HG02840 (cell line): ENCODE measurements at regions not wholly inside any gene's neighbourhood (a gene's known extent, or its start where the extent isn't known, plus 50 kb on each side); places are given as distances from the start of the nearest gene placed in this dataset.
"Not testable (repeated sequence)": the region's sequence is repeated elsewhere in the genome, so short reads cannot be mapped to it uniquely, and the experiment has no call there.

Source experiments
- ATAC-seq: cut with Tn5 transposase; IDR thresholded peaks from one replicate; pipeline ENCODE4 v1.9.1; 2021; ENCODE audit warnings: mild to moderate bottlenecking, moderate library complexity, moderate number of reproducible peaks; ENCODE audit not compliant: unreplicated experiment, low FRiP score

DNA sequence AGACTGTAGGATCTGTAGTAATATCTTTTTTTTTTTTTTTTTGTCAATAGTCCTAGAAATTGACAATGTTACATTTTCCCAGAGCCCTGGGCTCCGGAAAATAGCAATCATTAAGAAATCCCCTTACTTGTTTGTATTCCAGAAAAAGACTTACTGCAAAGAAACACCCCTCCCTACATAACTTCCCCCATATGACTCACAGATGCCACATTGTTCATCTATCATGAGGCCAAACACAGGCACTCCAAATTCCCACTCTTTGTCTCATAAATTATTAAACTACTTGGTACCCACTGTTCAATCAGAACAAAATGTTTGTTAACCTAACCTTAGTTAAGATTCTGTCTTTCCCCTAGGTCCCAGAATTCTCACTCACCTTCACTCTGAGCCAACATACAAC is 53.5 kb downstream of the TEX51 start:
- ATAC-seq = no peak

DNA sequence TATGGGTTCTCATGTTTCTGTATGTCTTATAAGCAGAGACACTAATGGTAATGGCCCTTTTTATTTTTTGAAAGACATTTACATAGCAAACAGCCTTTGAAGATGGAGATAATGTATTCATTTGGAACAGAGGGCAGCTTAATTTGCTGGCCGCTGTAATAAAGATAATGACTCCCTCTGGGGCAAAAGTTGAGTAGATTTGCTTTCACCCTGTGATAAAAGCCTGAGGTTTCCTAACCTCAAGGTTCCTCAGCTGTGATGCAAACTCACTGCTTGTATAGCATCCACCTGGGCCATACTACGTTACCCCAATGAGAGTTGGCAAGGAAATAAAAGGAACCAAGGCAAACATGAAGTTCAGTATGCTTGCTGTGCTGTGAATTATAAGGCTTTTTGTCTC is 54.8 kb downstream of the TEX51 start:
- no peak for ATAC-seq

DNA sequence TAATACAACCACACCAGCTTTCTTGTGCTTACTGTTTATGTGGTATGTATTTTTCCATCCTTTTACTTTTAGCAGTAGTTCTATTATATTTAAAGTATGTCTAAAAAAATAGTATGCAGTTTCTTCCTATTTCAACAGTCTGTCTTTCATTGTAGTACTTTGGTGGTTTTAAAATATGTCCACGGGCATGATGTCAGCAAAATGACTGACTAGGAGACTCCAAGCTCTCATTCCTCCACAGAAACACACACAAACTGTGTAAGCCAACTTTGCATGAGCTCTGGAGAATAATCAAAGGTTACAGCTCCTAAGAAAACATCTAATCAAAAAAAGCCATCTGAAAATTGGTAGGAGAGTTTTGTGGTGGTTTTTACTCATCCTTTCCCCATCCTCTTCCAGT is 56.1 kb downstream of the TEX51 start:
- ATAC-seq = no peak

DNA sequence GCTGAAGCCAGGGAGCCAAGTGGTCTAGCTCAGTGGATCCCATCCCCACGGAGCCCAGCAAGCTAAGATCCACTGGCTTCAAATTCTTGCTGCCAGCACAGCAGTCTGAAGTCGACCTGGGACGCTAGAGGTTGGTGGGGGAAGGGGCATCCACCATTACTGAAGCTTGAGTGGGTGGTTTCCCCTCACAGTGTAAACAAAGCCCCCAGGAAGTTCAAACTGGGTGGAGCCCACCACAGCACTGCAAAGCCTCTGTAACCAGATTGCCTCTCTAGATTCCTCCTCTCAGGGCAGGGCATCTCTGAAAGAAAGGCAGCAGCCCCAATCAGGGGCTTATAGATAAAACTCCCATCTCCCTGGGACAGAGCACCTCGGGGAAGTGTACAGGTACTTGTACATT is 58.1 kb downstream of the TEX51 start:
- not testable (repeated sequence) for ATAC-seq

DNA sequence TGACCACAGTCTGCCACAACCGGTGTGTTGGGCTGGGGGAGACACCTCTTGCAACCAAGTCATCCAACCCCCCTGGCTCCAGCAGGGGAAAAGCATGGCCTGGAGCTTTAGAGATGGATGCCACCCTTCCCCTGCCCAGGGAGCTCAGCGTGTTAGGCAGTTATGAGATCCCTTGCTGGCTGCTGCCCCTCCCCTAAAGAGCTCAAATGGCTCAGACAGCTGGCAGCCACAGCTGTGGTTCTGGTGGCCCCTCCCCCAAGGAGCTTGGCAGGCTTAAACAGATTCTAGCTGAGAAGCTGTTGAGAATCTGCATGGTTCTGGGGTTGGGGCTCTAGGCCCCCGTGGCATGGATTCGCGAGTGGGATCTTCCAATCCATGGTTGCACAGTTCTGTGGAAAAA is 64.7 kb downstream of the TEX51 start:
- ATAC-seq = no peak

DNA sequence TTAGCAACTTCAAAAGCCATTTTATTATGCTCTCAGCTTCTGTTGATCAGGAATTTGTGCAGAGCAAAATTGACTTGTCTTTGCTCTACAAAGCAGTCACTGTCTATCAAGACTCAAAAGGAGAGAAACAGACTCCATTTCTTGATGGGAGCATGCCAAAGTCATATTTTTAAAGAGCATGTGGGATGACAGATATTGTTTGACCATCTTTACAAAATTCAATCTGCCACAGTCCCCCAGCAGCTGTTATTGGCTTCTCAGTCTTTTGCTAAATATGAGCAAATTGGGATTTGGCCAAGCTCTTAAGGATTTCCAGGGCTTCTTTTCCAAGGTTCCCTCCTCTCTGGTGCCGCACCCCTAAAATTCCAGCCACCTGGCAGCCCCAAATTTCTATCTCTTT is 67.9 kb downstream of the TEX51 start:
- ATAC-seq = no peak

DNA sequence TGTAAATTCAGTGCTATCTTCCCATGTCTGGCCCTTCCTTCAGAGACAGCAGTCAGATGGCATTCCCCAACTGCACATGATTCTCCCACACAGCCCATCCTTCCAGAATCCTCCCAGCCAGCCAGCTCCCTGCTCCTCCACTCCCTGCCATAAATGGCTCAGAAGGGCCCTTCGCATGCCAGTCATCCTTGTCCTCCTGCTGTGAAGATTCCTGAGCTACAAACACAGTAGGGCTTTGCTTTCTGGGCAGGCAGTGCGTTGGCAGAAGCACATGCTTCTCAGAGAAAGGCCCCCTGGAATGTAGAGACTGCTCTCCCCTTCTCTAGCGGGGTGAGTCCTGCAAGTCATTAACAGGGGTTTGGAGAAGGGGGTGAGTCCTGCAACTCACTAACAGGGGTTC is 71.9 kb downstream of the TEX51 start:
- no peak for ATAC-seq

DNA sequence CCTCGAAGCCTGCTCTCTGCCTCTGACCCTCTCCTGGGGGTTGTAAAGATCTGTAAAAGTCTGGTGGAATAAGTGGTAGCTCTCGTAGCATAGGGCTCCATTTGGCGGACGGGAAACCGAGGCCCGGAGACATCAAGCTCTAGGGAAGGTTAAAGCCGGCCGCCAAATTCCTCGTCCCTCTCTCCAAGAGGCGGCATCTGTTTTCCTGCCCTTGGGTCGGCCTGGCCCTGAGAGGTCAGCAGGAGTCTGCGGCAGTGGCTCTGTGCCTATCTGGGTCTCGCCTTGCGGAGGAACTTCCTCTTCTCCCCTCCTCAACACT is 72.4 kb downstream of the TEX51 start:
- ATAC-seq = no peak

DNA sequence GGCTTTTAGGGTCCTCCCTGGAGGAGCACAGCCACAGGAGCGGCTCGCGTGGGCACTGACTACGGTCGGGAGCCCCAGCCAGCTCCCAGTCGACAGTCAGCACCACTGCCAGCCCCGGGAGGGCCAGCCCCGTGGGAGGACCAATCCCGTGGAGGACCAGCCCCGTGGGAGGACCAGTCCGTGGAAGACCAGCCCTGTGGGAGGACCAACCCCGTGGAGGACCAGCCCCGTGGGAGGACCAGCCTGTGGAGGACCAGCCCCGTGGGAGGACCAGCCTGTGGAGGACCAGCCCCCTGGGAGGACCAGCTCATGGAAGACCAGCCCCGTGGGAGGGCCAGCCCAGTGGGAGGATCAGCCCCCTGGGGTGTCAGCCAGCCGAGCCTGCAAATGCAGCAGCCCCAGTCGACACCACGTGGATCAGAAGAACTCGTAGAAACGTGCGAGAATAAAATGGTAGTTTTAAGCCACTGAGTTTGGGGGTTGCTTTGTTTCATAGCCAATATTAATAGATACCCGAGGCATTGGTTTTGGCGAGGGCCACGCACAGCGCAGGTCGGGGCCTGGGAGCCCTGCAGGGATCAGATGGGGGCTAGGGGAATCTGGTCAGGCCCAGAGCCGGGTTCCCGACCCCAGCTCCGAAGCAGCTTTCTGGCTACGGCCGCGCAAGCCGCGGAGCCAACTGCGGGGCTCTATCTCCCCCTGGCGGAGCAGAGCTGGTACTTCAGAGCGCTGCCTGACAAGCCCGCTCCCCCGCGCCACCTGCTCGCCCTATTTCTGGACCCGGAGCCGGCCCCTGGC is 73.0 kb downstream of the TEX51 start:
- ATAC-seq = peak; percentile 83

DNA sequence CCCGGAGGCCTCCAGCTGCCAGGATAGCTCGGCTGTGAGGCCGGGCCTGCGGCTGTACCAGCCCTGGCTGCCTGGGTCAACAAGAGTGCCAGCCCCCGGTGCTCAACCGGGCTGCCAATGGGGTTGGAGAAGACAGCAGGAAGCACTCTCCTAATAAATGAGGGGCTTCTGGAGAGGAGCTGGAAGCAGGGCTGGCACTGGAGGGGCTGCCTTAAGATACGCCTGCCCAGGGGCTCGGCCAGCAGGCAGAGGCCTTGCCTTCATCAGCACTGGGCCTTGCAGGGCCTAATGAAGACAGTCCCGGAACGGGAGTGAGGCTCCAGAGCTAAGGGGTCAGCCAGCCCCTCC is 73.6 kb downstream of the TEX51 start:
- ATAC-seq = peak; percentile 17

DNA sequence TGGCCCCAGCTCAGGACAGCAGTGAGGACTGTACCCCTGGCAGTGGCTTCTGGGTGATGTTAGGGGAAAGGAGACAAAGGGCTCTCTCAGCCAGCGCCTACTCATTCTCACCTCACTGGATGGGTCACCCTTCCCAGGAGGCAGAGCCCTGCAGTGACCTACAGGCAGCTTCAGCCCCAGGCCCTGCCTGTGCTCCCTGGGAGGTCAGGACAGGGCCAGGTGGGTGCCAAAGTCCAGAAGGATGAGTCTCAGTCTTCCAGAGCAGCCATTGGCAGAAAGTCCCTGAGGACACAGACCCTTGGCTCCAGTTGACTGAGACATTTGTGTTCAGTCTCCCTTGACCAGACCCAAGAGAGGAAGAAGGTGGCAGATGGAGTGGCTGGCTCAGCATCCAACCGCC is 75.1 kb downstream of the TEX51 start:
- no peak for ATAC-seq

DNA sequence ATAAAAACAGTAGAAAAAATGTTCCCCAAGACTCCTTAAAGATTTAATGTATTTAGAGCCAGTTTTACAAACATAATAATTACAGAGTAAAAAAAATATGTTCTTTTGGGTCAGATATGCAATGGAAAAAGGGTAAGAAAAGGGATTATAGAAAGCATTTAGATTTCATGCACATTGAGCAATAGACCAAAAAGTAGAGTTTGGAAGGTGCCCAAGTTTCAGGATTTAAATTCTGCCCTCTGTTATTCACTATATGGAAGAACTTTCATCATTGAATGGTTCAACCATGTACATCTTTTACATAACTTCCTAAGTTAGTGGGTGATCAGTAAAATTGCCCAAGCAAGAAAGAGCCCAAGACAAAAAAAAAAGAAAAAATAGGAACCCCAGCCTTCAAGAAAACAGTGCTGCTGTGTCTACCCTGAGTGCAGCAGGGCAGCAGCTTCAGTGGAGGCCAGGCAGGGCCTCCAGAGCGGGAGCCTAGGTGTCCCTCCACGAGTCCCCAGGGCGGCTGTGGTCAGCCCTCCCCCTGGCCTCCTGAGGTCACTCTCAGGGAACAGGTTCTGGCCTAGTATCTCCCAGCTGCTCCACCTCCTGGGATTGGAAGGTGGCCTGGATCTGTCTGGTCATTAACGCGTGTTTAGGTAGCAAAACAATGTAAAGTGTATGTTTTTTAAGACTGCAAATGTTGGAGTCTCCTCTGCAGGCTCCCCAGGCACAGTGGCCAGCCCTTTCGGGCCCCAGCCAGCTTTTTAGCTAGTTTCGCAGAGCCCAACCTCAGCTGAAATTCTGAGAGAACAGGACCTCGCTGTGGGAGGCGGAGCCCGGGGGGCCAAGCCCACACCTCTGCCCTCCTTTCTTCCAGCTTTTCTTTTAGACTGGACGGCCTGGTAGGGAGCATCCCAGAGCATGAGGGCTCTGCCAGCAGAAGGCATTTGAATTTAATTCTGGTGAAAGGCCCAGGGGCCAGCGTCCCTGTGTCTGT is 77.3 kb downstream of the TEX51 start:
- no peak for ATAC-seq

DNA sequence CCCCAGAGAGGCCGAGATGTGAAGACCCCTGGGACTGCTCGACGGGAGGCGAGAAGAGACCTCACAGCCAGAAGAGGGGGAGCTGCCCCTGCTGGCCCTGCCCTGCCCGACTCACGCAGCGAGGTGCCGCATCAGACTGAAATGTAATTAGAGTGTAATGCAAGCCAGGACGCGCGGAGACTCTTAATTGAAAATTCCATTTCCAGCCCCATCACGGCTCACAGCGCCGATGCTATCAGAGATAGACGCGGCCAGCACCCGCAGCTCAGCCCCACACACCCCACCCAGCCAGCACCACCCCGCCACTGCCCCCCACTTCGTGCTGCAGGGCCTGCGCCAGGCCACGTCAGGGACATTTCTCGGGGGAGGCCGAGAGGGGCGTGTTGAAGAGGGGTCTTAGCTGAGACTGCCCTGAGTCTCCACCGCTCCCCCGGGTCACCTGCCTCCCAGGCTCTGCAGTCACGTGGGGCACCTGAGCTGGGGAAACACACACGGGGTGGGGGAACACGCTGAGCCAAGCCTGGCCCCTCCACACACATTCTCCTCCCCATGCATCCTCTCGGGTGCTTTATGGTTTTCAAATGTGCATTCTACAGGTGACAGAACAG is 78.1 kb downstream of the TEX51 start:
- ATAC-seq = no peak

DNA sequence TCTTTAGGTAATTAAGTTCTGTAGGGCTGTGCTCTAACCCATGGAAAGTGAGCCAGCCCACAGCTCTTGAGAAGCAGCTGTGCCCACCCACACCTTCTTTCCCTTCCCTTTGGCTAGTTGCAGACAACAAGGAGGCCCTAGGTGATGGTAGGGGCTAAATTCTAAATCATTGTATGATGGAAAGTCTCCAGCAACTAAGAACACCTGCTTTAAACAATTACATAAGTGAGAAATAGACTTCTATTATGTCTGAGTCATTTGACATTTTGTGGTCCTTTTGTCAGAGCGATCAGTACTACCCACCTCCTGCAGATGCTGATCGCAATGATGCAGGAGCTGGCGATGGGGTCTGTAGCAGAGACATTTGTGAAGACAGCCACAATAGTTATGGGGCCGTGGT is 79.6 kb downstream of the TEX51 start:
- ATAC-seq = no peak

DNA sequence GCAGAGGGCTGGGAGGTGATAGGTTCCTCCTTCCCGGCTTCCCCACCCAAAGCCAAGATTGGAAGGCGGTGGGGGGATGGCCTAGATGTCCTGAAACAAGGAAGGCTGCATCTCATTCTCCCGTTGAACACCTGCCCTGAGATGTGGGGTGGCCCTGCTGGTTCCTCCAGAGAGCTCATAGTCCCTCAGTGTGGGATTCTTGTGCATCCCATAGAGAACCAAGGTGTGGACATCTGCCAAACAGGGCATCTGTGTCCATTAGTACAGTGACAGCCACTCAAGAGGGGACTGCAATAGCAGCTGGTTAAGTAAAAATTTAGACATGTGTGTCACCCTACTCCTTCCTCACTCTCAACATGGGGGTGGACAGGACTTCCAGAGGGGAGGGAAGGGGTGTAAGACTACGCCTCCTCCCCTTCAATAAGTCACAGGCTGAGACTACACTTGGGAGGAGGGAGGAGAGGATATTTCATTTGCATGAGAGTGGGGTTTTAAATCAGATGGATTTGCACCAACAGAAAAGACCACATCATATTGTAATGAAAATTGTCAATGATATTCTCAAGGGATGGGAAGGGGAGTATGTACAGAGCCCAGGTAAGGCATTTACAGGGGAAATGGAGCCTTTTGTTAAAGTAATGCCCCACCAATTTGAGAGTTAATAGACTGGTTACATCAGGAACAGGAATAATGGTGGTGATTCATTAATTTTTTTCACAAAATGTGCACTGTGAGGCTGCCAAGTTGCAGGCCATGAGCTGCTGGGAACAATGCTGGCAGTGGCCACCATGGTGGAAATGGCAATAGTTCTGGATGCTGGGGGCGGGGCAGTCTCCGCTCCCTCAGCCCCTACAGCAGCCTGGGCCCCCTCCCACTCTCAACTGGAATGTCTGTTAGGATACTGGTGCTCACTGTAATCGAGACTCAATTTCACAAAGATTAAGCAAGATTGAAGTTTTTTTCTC is 80.6 kb downstream of the TEX51 start:
- no peak for ATAC-seq

DNA sequence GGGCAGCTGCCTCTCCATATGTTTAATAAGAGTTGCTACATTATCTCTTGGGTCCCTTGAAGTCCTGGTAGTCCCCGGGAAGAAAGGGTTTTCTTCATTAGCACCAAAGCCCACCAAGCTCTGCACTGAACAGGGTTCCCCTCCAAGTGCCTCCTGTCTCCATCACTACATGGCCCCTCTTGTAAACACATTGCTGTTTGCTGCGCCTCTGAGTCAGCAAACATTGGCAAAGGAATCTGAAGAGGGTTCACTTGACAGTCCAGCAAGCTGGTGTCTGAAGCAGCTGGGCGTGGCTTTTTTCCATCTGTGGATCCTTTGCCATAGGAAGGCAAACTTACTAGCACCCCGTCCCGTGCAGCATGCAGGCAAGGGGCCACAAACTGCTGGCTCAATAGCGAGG is 82.8 kb downstream of the TEX51 start:
- no peak for ATAC-seq

DNA sequence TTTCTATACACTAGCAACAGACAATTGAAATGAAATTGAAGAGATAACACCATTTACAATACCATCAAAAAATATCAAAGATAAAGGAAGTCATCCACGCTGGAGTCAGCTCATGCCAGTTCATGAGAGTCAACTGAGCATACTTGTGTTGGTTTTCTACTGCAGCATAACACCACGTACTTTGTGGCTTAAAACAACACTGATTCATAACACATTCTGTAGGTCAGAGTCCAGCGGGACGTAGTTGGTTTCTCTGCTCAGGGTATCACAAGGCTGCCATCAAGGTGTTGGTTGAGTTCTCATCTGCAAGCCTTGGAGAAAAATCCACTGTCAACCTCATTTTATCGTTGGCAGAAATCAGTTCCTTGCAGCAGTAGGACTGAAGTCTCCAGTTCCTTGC is 84.2 kb downstream of the TEX51 start:
- no peak for ATAC-seq

DNA sequence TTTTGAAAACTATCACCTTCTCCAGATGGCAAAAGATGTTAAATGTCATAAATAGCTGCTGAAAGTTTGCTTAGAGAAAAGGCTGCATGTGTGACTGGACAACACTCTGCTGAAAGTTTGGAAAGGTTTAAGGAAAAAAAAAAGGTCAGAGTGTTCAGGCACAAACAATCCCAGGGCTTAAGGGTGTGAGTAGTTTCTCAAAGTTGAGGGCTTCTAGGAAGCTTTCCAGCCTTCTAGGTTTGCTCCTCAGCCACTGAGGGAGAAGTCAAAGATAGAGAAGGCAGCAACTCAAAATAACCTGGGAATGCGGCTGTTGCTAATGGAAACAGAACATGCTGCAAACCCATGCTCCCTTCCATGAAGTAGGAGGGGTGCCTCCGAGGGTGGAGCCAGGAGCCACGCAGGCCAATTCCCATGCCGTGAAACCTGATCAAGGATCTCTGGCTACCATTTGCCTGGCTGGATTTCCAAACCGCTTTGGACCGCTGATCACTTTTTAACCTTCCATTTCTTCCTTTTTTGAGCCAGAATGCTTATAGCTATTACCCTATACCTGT is 88.0 kb downstream of the TEX51 start:
- no peak for ATAC-seq

DNA sequence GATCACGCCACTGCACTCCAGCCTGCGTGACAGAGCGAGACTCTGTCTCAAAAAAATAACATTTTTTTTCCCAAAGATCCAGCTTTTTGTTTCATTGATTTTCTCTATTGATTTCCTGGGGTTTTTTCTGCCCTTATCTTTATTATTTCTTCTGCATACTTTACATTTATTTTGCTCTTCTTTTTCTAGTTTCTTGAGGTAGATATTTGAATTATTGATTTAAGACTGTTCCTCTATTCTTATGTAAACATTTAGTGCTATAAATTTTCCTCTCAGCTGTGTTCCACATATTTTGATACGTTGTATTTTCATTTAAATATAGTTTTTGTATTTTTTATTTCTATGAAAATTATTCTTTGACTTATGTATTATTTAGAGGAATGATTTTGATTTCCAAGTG is 89.8 kb downstream of the TEX51 start:
- no peak for ATAC-seq

DNA sequence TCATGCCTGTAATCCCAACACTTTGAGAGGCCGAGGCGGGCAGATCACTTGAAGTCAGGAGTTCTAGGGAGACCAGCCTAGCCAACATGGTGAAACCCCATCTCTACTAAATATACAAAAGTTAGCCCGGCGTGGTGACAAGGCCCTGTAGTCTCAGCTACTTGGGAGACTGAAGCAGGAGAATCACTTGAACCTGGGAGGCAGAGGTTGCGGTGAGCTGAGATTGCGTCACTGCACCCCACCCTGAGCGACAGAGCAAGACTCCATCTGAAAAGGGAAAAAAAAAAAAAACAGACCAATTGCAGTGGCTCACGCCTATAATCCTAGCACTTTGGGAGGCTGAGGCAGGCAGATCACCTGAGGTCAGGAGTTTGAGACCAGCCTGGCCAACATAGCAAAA is 90.4 kb downstream of the TEX51 start:
- ATAC-seq = not testable (repeated sequence)
